Peyer's patch (tissue), 4 donors: ENCODE measurements at regions not wholly inside any gene's neighbourhood (a gene's known extent, or its start where the extent isn't known, plus 50 kb on each side); places are given as distances from the start of the nearest gene placed in this dataset.

Source experiments
- DNase-seq, 3 donors: peaks; one replicate each; pipeline ENCODE4 v3.0.0-alpha.2; 2017 to 2019
- H3K27ac ChIP-seq, 4 donors: fragments of 200-600 bp; sonication (generic); one replicate each; pipeline ENCODE4 v1.5.1; 2016 to 2019
- H3K27me3 ChIP-seq, 2 donors: fragments of 200-600 bp; sonication (generic); one replicate each; pipeline ENCODE4 v1.5.1; 2019
- H3K36me3 ChIP-seq, 3 donors: fragments of 200-600 bp; sonication (generic); one replicate each; pipeline ENCODE4 v1.5.1; 2016 to 2019
- H3K4me1 ChIP-seq, 4 donors: fragments of 200-600 bp; sonication (generic); one replicate each; pipeline ENCODE4 v1.5.1; 2016 to 2019
- H3K4me3 ChIP-seq, 4 donors: fragments of 200-600 bp; sonication (generic); 1 replicate in 3 of 4; 2 replicates in 1 of 4; pipeline ENCODE4 v1.5.1; 2016 to 2019; ENCODE audit warnings: mild to moderate bottlenecking in 1 of 4
- H3K9me3 ChIP-seq, 4 donors: fragments of 200-600 bp; sonication (generic); one replicate each; pipeline ENCODE4 v1.5.1; 2016 to 2019; ENCODE audit warnings: mild to moderate bottlenecking in 1 of 4
- CTCF ChIP-seq, 6 experiments: fragments of 450-650 bp in 4 of 6; fragments of 200-600 bp in 2 of 6; sonication (generic) in 1 of 6; IDR thresholded peaks; one replicate each; pipeline ENCODE4 v1.5.1; 2017 to 2019; ENCODE audit warnings: antibody characterized with exemption in 6 of 6, mild to moderate bottlenecking in 3 of 6, moderate library complexity in 1 of 6
- POLR2A ChIP-seq, 2 donors: fragments of 450-650 bp; IDR thresholded peaks; one replicate each; pipeline ENCODE4 v1.5.1; 2017; ENCODE audit warnings: antibody characterized with exemption in 2 of 2, mild to moderate bottlenecking in 2 of 2, moderate library complexity in 2 of 2

GRCh38 chrX:69103539-69103938 lies 61.7 kb downstream of the PJA1 start:
- Histone ChIP-seq H3K27me3 (no peaks in the 10 kb centered on the region), H3K9me3 (no peaks in the 10 kb centered on the region), H3K27ac (no peak overlapping the region), H3K4me1 (no peaks in the 10 kb centered on the region), H3K4me3 (no peak overlapping the region), H3K36me3 (no peaks in the 10 kb centered on the region)
- DNase-seq: no peak
- no peak for TF ChIP-seq POLR2A (IDR thresholded peaks at IDR 0.05)
- TF ChIP-seq CTCF (IDR thresholded peaks at IDR 0.05): no peak

- Histone ChIP-seq H3K36me3 (no peaks in the 10 kb centered on the region), H3K4me3 (no peak overlapping the region), H3K4me1 (no peaks in the 10 kb centered on the region), H3K27me3 (no peaks in the 10 kb centered on the region), H3K9me3 (no peaks in the 10 kb centered on the region), H3K27ac (no peak overlapping the region)
- DNase-seq: no peak
- TF ChIP-seq POLR2A (IDR thresholded peaks at IDR 0.05): no peak
Measured at GRCh38 chrX:69102612-69103194, 62.5 kb downstream of the PJA1 start.

- Histone ChIP-seq H3K9me3 (no peaks in the 10 kb centered on the region), H3K27me3 (no peaks in the 10 kb centered on the region), H3K4me1 (no peaks in the 10 kb centered on the region), H3K4me3 (no peak overlapping the region), H3K27ac (no peak overlapping the region), H3K36me3 (no peaks in the 10 kb centered on the region)
- DNase-seq: no peak
- no peak for TF ChIP-seq CTCF (IDR thresholded peaks at IDR 0.05)
- no peak for TF ChIP-seq POLR2A (IDR thresholded peaks at IDR 0.05)
Measured at GRCh38 chrX:69101683-69102251, 63.5 kb downstream of the PJA1 start.

- H3K27ac ChIP-seq: no peak overlapping the region
- H3K27me3 ChIP-seq: no peaks in the 10 kb centered on the region
- DNase-seq: no peak
- TF ChIP-seq POLR2A (IDR thresholded peaks at IDR 0.05) (no peak), CTCF (IDR thresholded peaks at IDR 0.05) (no peak)
- H3K4me1 ChIP-seq: no peaks in the 10 kb centered on the region
- no peak overlapping the region for H3K4me3 ChIP-seq
- no peaks in the 10 kb centered on the region for H3K9me3 ChIP-seq
- no peaks in the 10 kb centered on the region for H3K36me3 ChIP-seq
Measured at GRCh38 chrX:69100478-69100877, 64.8 kb downstream of the PJA1 start.

- no peak overlapping the region for H3K4me3 ChIP-seq
- H3K9me3 ChIP-seq: no peaks in the 10 kb centered on the region
- DNase-seq: no peak
- H3K27ac ChIP-seq: no peak overlapping the region
- H3K4me1 ChIP-seq: no peaks in the 10 kb centered on the region
- TF ChIP-seq POLR2A (IDR thresholded peaks at IDR 0.05) (no peak), CTCF (IDR thresholded peaks at IDR 0.05) (no peak)
- H3K36me3 ChIP-seq: no peaks in the 10 kb centered on the region
- no peaks in the 10 kb centered on the region for H3K27me3 ChIP-seq
Measured at GRCh38 chrX:69097451-69098236, 67.6 kb downstream of the PJA1 start.

- Histone ChIP-seq H3K9me3 (no peaks in the 10 kb centered on the region), H3K4me1 (no peaks in the 10 kb centered on the region), H3K27ac (no peak overlapping the region), H3K36me3 (no peaks in the 10 kb centered on the region), H3K27me3 (no peaks in the 10 kb centered on the region), H3K4me3 (no peak overlapping the region)
- TF ChIP-seq POLR2A (IDR thresholded peaks at IDR 0.05) (no peak), CTCF (IDR thresholded peaks at IDR 0.05) (no peak)
- DNase-seq: no peak
Measured at GRCh38 chrX:69096963-69097362, 68.3 kb downstream of the PJA1 start.
